ENCODE measurements at regions not wholly inside any gene's neighbourhood (a gene's known extent, or its start where the extent isn't known, plus 50 kb on each side); places are given as distances from the start of the nearest gene placed in this dataset.

- no peaks in the 10 kb centered on the region for H3K36me3 ChIP-seq (ENCODE audit: control insufficient read depth in 2 of 2, insufficient read depth in 2 of 2, low read length in 1 of 2)
- CTCF ChIA-PET, result no interaction called here
- no peaks in the 10 kb centered on the region for H3K79me2 ChIP-seq (ENCODE audit: control insufficient read depth, insufficient read depth, low read length)
- no peaks in the 10 kb centered on the region; the same call in 2 of the 3 replicates for H3K9me3 ChIP-seq (replicated peaks; ENCODE audit: control insufficient read depth, insufficient read depth, low read length)
- H3K4me1 ChIP-seq (ENCODE audit: control insufficient read depth, insufficient read depth, low read length), result no peaks in the 10 kb centered on the region
- H3K4me3 ChIP-seq, result no peak overlapping the region
- no peak for TF ChIP-seq SREBF2 (IDR thresholded peaks at IDR 0.05; ENCODE audit: low read length)
- H3K27me3 ChIP-seq (replicated peaks in 1 of 2; ENCODE audit: control insufficient read depth in 2 of 2, insufficient read depth in 2 of 2, low read length in 1 of 2), result no peaks in the 10 kb centered on the region
- no peaks in the 10 kb centered on the region for H4K20me1 ChIP-seq (ENCODE audit: control insufficient read depth, insufficient read depth)
- RAD21 ChIA-PET (ENCODE audit: unreplicated experiment), result no interaction called here
- POLR2A ChIA-PET, result no interaction called here
- ATAC-seq, result no peak
- H3K4me2 ChIP-seq (ENCODE audit: control insufficient read depth, insufficient read depth), result no peak overlapping the region
- DNase-seq (ENCODE audit: low read depth, low spot score), result no peak
- no peak overlapping the region for H3K27ac ChIP-seq (ENCODE audit: control insufficient read depth, insufficient read depth)
- in situ Hi-C loops (cut with MboI), result no loop called here
- SMC1A ChIA-PET (ENCODE audit: uncharacterized antibody, unreplicated experiment), result interaction anchor here (0.8 to 1.6 kb wide), 2 partner anchors 15 to 16 kb away, joined by 3 to 5 read pairs; no protein-coding TSS in a partner anchor
- no peak overlapping the region for H2AFZ ChIP-seq (ENCODE audit: control insufficient read depth, low read depth, low read length)
- FAIRE-seq, result no peak
- H3K9ac ChIP-seq (ENCODE audit: control insufficient read depth, insufficient read depth, low read length), result no peak overlapping the region
- WGBS (ENCODE audit: insufficient coverage, insufficient replicate concordance, low lambda C conversion rate, missing lambda C conversion rate), result 0% methylated on average over 1 of the region's 1 CpG
- BruUV-seq (replicated peaks), result no TSS peak
- intact Hi-C loops (cut with micrococcal nuclease; ENCODE audit: unreplicated experiment), result no loop called here
Observed at GRCh38 chr13:74270018-74270417, 135.8 kb upstream of the KLF12 start.

GRCh38 chr13:74266861-74267260, 132.7 kb upstream of the KLF12 start:
- Histone ChIP-seq H2AFZ (ENCODE audit: control insufficient read depth, low read depth, low read length) (no peak overlapping the region), H3K79me2 (ENCODE audit: control insufficient read depth, insufficient read depth, low read length) (no peaks in the 10 kb centered on the region), H3K27me3 (replicated peaks in 1 of 2; ENCODE audit: control insufficient read depth in 2 of 2, insufficient read depth in 2 of 2, low read length in 1 of 2) (no peaks in the 10 kb centered on the region), H3K36me3 (ENCODE audit: control insufficient read depth in 2 of 2, insufficient read depth in 2 of 2, low read length in 1 of 2) (no peaks in the 10 kb centered on the region), H3K4me1 (ENCODE audit: control insufficient read depth, insufficient read depth, low read length) (no peaks in the 10 kb centered on the region), H3K4me2 (ENCODE audit: control insufficient read depth, insufficient read depth) (no peak overlapping the region), H3K9me3 (replicated peaks; ENCODE audit: control insufficient read depth, insufficient read depth, low read length) (no peaks in the 10 kb centered on the region; the same call in 2 of the 3 replicates), H3K27ac (ENCODE audit: control insufficient read depth, insufficient read depth) (no peak overlapping the region), H3K9ac (ENCODE audit: control insufficient read depth, insufficient read depth, low read length) (no peak overlapping the region), H4K20me1 (ENCODE audit: control insufficient read depth, insufficient read depth) (no peaks in the 10 kb centered on the region), H3K4me3 (no peak overlapping the region)
- TF ChIP-seq IKZF1 (conservative IDR thresholded peaks at IDR 0.05) (no peak), RCOR1 (conservative IDR thresholded peaks at IDR 0.05; ENCODE audit: low read depth, low read length) (no peak), NFXL1 (IDR thresholded peaks at IDR 0.05; ENCODE audit: borderline replicate concordance) (no peak), SMAD1 (IDR thresholded peaks at IDR 0.05; ENCODE audit: low read depth, partially characterized antibody) (no peak), TAF1 (IDR thresholded peaks at IDR 0.05; ENCODE audit: borderline replicate concordance, low read depth, low read length) (no peak), ATF2 (IDR thresholded peaks at IDR 0.05; ENCODE audit: low read length) (no peak), PAX8 (IDR thresholded peaks at IDR 0.05) (no peak), PBX3 (IDR thresholded peaks at IDR 0.05; ENCODE audit: insufficient replicate concordance, low read depth, low read length) (no peak), PRDM15 (CRISPR knock-in tag; IDR thresholded peaks at IDR 0.05) (no peak), EGR1 (IDR thresholded peaks at IDR 0.05; ENCODE audit: borderline replicate concordance in 1 of 2, low read depth in 2 of 2, low read length in 2 of 2) (no peak)
- FAIRE-seq (no peak), ATAC-seq (no peak), DNase-seq (ENCODE audit: low read depth, low spot score) (no peak)
- in situ Hi-C loops (cut with MboI), result no loop called here
- WGBS (ENCODE audit: insufficient coverage, insufficient replicate concordance, low lambda C conversion rate, missing lambda C conversion rate), result 0% methylated on average over 1 of the region's 1 CpG
- intact Hi-C loops (cut with micrococcal nuclease; ENCODE audit: unreplicated experiment), result no loop called here
- ChIA-PET POLR2A (no interaction called here), SMC1A (ENCODE audit: uncharacterized antibody, unreplicated experiment) (interaction anchor here (1.2 kb wide), 1 partner anchor 21 kb away, joined by 3 read pairs; no protein-coding TSS in a partner anchor), RAD21 (ENCODE audit: unreplicated experiment) (no interaction called here), CTCF (interaction anchor here (1.3 kb wide), 1 partner anchor 20 kb away, joined by 3 read pairs; no protein-coding TSS in a partner anchor)
- BruUV-seq (replicated peaks), result no TSS peak
